Suprapubic skin (tissue), 3 donors: ENCODE measurements at regions not wholly inside any gene's neighbourhood (a gene's known extent, or its start where the extent isn't known, plus 50 kb on each side); places are given as distances from the start of the nearest gene placed in this dataset.

ENCODE experiments used
- CTCF ChIP-seq, 2 donors: fragments of 200-600 bp in 1 of 2; fragments of 450-650 bp in 1 of 2; sonication (generic) in 1 of 2; IDR thresholded peaks; one replicate each; pipeline ENCODE4 v1.5.1; 2016 to 2019; ENCODE audit warnings: antibody characterized with exemption in 2 of 2, mild to moderate bottlenecking in 1 of 2, moderate library complexity in 1 of 2
- POLR2AphosphoS5 ChIP-seq, 3 donors: sonication (generic); formaldehyde crosslinking; IDR thresholded peaks; one replicate each; pipeline ENCODE4 v1.6.1; 2017; ENCODE audit warnings: antibody characterized with exemption in 3 of 3

GRCh38 chr10:123565691-123566660, 100.2 kb upstream of the GPR26 start:
- TF ChIP-seq CTCF (IDR thresholded peaks at IDR 0.05) (no peak), POLR2AphosphoS5 (IDR thresholded peaks at IDR 0.05) (no peak)
